Aorta (tissue), 5 donors: ENCODE measurements at regions not wholly inside any gene's neighbourhood (a gene's known extent, or its start where the extent isn't known, plus 50 kb on each side); places are given as distances from the start of the nearest gene placed in this dataset.

Experiments used
- ATAC-seq: fragments of 200-7000 bp; cut with Tn5 transposase; one replicate; pipeline ENCODE4 v1.9.1; 2022; ENCODE audit warnings: moderate library complexity; ENCODE audit not compliant: low FRiP score
- DNase-seq, 2 donors: peaks; one replicate each; pipeline ENCODE4 v3.0.0-alpha.2; 2020
- H3K27ac ChIP-seq, 2 donors: one replicate each; pipeline ENCODE4 v1.5.1; 2013; ENCODE audit warnings: low read length in 2 of 2, mild to moderate bottlenecking in 2 of 2, moderate library complexity in 2 of 2, control low read depth in 1 of 2, inconsistent platforms in 1 of 2, low read depth in 1 of 2
- H3K27me3 ChIP-seq, 2 donors: one replicate each; pipeline ENCODE4 v1.6.1; 2013; ENCODE audit warnings: control low read depth in 1 of 2, low read length in 1 of 2, mild to moderate bottlenecking in 1 of 2, moderate library complexity in 1 of 2; ENCODE audit not compliant: insufficient read depth in 2 of 2, control insufficient read depth in 1 of 2
- H3K36me3 ChIP-seq, 2 donors: one replicate each; pipeline ENCODE4 v1.6.1; 2013; ENCODE audit warnings: control low read depth in 1 of 2, low read length in 1 of 2, mild to moderate bottlenecking in 1 of 2; ENCODE audit not compliant: insufficient read depth in 2 of 2, control insufficient read depth in 1 of 2
- H3K4me1 ChIP-seq, 2 donors: one replicate each; pipeline ENCODE4 v1.6.1; 2013; ENCODE audit warnings: low read length in 2 of 2, control low read depth in 1 of 2, mild to moderate bottlenecking in 1 of 2, moderate library complexity in 1 of 2; ENCODE audit not compliant: insufficient read depth in 2 of 2, control insufficient read depth in 1 of 2
- H3K4me3 ChIP-seq, 2 donors: one replicate each; pipeline ENCODE4 v1.5.1; 2013; ENCODE audit warnings: low read length in 2 of 2, control low read depth in 1 of 2, mild to moderate bottlenecking in 1 of 2
- H3K9me3 ChIP-seq: one replicate; pipeline ENCODE4 v1.6.1; 2013; ENCODE audit warnings: mild to moderate bottlenecking, low read length; ENCODE audit not compliant: control insufficient read depth
- WGBS, 2 donors: extraction: QIAGEN DNeasy Blood & Tissue Kit; methylation state at CpG; one replicate each; pipeline ENCODE4 v1.1.7; 2013; 5-methylcytosine and 5-hydroxymethylcytosine counted together
- intact Hi-C, 2 donors: fragments of 100-400 bp; cut with DNase I; formaldehyde crosslinking; loops; one replicate each; pipeline versions ENCODE4 v1.14.2 to v1.15.0; 2022
- donor health status: healthy with polysubstance abuse.
- donor health status: Bipolar disorder and iron deficiency.
- donor health status: DM: no; HTN: no; CAD: no.
- donor health status: DM: no; HTN: no; CAD: no.
- donor health status: DM: yes; HTN: yes; CAD: no.

DNA sequence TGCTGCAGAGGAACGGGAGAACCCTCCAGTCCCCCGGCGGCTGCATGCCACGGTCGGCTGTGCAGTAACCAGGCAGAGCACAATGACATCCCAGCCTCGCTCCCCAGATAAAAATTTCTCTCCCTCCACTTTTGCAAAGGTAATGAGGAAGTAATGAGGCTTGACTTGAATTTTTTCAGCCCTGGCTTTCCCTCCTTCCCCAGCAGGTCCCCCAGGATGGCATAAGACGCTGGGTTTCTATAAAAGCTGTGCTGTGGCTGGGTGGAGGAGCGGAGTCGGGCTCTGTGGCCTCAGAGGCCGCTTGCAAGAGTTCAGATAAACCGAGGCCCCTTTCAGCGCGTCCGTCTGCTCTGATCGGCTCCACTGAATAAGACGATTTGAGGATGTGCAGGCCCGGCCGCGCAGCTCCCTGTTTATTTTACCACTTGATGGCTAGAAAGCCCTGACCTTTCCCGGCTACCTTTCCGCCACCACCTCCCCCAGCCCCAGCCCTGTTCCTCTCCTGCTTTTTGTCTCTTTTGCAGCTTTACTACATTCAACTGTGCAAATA, 351.9 kb upstream of the IRX2 start:
- ATAC-seq = no peak
- Histone ChIP-seq H3K36me3 (no peaks in the 10 kb centered on the region), H3K9me3 (no peaks in the 10 kb centered on the region), H3K4me3 (no peak overlapping the region), H3K27ac (no peak overlapping the region), H3K27me3 (no peaks in the 10 kb centered on the region), H3K4me1 (no peaks in the 10 kb centered on the region)
- WGBS, 2 donors = 14 to 18% methylated on average over 21 of the region's 21 CpGs
- DNase-seq = no peak
- intact Hi-C loops = no loop called here

DNA sequence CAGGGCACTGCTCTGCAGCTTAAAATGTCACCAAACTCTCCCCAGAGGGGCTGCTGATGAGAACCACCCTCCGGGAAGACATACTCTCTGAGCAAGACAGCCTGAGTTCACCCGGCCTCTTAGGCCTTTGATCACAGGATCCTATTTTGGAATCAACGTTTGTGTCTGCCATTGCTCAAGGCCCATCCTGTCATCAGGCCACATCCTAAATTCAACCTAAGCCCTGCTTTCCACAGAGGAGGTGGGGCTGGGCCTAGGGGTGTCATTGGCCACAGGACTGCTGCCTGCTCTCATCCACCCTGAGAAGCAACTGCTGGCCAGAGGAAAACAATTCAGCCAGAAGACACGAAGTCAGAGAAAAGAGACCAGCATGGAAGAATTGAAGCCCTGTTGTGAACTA, 351.1 kb upstream of the IRX2 start:
- Histone ChIP-seq H3K27me3 (no peaks in the 10 kb centered on the region), H3K27ac (no peak overlapping the region), H3K4me1 (no peaks in the 10 kb centered on the region), H3K9me3 (no peaks in the 10 kb centered on the region), H3K36me3 (no peaks in the 10 kb centered on the region), H3K4me3 (no peak overlapping the region)
- ATAC-seq (no peak), DNase-seq (no peak)
- intact Hi-C loops = no loop called here
- 54 to 59% methylated on average over 4 of the region's 4 CpGs for WGBS, 2 donors

DNA sequence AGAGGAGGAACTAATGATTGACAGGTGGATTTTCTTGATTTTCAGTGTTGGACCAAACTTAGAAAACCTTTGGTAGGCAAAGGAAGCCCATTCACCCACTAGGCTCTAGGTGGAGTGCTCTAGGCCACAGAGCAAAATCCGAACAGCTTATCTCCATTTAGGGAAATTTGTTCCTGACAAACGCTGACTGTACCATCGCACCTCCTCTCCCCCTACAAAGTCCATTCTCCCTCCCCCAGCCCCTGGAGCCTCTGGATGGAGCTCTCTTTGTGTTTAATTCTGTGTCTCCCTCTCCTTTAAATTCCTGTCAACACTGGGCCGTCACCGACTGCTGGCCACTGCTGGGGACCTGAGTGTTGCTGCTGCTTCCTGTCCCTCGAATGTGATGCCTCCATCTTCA, 350.1 kb upstream of the IRX2 start:
- H3K4me3 ChIP-seq = no peak overlapping the region
- ATAC-seq (no peak), DNase-seq (no peak)
- no peak overlapping the region for H3K27ac ChIP-seq
- intact Hi-C loops = no loop called here
- H3K36me3 ChIP-seq = no peaks in the 10 kb centered on the region
- no peaks in the 10 kb centered on the region for H3K4me1 ChIP-seq
- WGBS, 2 donors = 18 to 26% methylated on average over 6 of the region's 6 CpGs
- no peaks in the 10 kb centered on the region for H3K9me3 ChIP-seq
- H3K27me3 ChIP-seq = no peaks in the 10 kb centered on the region

DNA sequence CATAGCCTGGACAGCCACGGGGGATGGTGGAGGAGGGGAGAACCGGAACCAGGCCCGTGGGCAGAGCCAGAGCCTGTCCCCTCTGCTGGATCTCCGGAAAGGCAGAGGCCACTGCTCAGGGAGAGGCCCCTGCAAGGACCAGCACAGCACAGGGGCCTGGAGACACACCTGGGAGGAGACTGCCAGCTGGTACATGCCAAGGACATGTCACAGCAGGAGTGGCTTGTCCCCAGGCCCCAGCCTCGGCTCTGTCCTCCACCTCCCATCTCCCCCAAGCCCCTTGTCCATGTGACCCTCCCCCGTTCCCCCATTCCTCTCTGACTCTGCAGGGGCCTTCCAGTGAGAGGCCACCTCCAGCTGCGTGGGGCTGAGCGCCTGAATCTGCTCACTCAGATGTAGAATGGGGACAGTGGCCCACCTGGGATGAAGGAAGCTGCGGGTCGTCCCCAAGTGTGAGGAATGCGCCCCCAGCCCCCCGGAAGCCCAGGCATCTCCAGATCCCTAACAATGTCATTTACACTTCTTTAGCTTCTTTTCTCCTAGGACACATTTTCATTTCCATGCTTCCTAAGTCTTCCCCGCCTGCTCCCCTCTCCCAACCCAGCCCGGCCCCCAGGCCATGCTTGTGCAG, 349.6 kb upstream of the IRX2 start:
- Histone ChIP-seq H3K36me3 (no peaks in the 10 kb centered on the region), H3K9me3 (no peaks in the 10 kb centered on the region), H3K27ac (no peak overlapping the region), H3K4me1 (no peaks in the 10 kb centered on the region), H3K27me3 (no peaks in the 10 kb centered on the region), H3K4me3 (no peak overlapping the region)
- 27 to 29% methylated on average over 13 to 14 of the region's 14 CpGs for WGBS, 2 donors
- no peak for ATAC-seq
- no peak for DNase-seq
- intact Hi-C loops = no loop called here

DNA sequence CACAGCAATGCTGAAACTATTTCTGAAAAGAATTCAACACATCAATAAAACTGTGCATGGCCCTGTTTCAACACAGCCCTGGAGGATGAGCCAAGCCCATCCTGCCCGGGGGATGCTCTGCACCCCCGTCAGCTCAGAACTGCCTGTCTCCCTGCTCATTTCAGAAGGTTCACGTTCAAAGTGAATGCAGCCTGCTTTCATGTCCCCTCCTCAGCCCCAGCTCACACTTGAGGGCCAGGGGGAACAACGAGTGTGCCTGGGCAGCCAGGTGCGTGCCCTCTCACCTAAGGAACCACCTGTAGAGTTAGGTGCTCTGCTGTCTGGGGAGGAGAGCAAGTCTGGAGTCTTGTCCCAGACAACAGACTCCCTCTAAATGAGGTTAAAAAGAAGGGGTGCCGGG, 348.5 kb upstream of the IRX2 start:
- DNase-seq = no peak
- no peak overlapping the region for H3K27ac ChIP-seq
- WGBS, 2 donors = 74 to 77% methylated on average over 6 of the region's 6 CpGs

DNA sequence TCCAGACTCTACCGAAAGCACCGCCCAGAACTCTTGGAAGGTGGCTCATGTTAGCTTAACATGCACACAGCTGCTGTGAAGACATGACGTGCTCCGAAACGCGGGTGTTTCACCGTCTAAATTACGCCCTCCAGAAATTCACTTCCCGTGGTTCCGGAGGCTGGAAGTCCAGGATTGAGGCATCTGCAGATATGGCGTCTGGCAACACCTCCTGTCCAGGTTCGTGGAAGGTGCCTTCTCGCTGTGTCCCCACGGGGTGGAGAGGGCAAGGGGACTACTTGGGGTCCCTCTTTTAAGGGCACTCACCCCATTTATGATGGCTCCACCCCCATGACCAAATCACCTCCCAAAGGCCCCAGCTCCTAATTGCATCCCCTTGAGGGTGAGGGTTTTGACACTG, 348.0 kb upstream of the IRX2 start:
- Histone ChIP-seq H3K36me3 (no peaks in the 10 kb centered on the region), H3K9me3 (no peaks in the 10 kb centered on the region), H3K4me1 (no peaks in the 10 kb centered on the region), H3K27ac (no peak overlapping the region), H3K4me3 (no peak overlapping the region), H3K27me3 (no peaks in the 10 kb centered on the region)
- intact Hi-C loops = no loop called here
- ATAC-seq (no peak), DNase-seq (no peak)
- 85 to 86% methylated on average over 14 of the region's 14 CpGs for WGBS, 2 donors

More for the DNA sequence above, 348.5 kb upstream of the IRX2 start:
- Histone ChIP-seq H3K4me3 (no peak overlapping the region), H3K9me3 (no peaks in the 10 kb centered on the region), H3K36me3 (no peaks in the 10 kb centered on the region), H3K4me1 (no peaks in the 10 kb centered on the region), H3K27me3 (no peaks in the 10 kb centered on the region)
- intact Hi-C loops = no loop called here
- ATAC-seq = no peak

DNA sequence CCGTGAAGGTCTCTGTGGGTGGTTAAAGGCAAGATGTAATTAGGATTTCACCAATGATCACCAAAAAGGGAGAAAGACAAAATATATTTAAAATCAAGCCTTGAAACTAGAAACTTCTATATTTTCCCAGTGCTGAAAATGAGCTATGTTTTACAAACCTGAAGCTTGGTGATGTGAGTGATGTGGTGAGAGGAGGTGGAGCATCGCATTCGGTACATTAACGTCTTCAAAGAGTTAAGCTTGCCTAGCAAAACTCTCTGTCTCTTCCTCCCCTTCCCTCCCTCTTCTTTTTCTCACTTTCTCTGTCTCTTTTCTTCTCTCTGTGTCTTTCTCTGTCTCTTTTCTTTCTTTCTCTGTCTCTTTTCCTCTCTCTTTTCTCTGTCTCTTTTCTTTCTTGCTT, 347.3 kb upstream of the IRX2 start:
- Histone ChIP-seq H3K27ac (no peak overlapping the region), H3K4me1 (no peaks in the 10 kb centered on the region), H3K4me3 (no peak overlapping the region), H3K9me3 (no peaks in the 10 kb centered on the region), H3K36me3 (no peaks in the 10 kb centered on the region), H3K27me3 (no peaks in the 10 kb centered on the region)
- DNase-seq = no peak
- no peak for ATAC-seq
- WGBS, 2 donors = 34 to 42% methylated on average over 4 of the region's 4 CpGs
- intact Hi-C loops = no loop called here

DNA sequence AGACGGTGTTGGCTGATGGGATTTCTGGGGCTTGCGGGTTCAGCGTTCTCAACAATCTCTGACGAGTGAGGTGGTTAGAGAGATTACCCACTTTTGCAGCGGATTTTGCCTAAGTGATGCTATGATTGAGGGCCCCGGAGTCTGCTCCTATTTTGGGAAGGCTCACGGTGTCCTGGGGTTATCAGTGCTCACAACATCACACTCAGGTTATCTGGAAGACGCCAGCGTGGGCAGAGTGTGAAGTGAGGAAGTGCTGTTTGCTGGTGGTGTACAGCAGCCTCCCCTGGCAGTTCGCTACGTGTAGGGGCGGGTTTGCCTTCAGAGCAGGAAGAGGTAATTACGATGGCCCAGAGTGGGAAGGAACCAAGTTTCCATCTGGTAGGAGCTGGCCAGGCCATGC, 341.2 kb upstream of the IRX2 start:
- Histone ChIP-seq H3K4me3 (no peak overlapping the region), H3K36me3 (no peaks in the 10 kb centered on the region), H3K27ac (no peak overlapping the region), H3K4me1 (no peaks in the 10 kb centered on the region), H3K27me3 (no peaks in the 10 kb centered on the region), H3K9me3 (no peaks in the 10 kb centered on the region)
- intact Hi-C loops = no loop called here
- 58 to 69% methylated on average over 13 of the region's 13 CpGs for WGBS, 2 donors
- DNase-seq (no peak), ATAC-seq (no peak)

DNA sequence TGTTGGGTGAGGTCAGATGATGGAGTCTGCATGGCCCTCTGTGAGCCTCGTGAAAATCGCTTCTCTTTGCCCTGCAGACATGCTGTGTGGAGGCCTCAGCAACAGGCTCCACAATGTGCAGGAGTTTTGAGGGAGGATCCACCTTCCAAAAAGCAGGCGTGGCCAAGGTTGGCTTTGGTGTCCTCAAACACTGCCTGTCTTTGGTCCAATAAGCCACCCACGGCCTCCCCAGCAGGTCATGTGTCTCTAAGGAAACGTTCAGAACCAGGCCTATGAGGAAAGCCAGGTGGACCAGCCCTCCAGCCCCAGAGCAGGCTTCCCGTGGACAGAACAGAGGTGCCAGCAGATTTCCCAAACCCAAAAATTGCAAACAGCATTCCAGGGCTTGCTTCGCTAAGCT, 340.7 kb upstream of the IRX2 start:
- no peak overlapping the region for H3K27ac ChIP-seq
- WGBS, 2 donors = 73 to 76% methylated on average over 7 of the region's 7 CpGs
- no peaks in the 10 kb centered on the region for H3K9me3 ChIP-seq
- H3K4me3 ChIP-seq = no peak overlapping the region
- no peak for ATAC-seq
- no peaks in the 10 kb centered on the region for H3K4me1 ChIP-seq
- intact Hi-C loops = no loop called here
- no peaks in the 10 kb centered on the region for H3K27me3 ChIP-seq
- no peaks in the 10 kb centered on the region for H3K36me3 ChIP-seq
- no peak for DNase-seq
